Right hindlimb (tissue), 1 donor: ENCODE measurements at regions not wholly inside any gene's neighbourhood (a gene's known extent, or its start where the extent isn't known, plus 50 kb on each side); places are given as distances from the start of the nearest gene placed in this dataset.

Experiments
- DNase-seq: peaks from one replicate; pipeline ENCODE4 v3.0.0-alpha.2; 2018

GRCh38 chr18:37702841-37703240 lies 137.2 kb upstream of the CELF4 start:
- no peak for DNase-seq

- no peak for DNase-seq
Observed at GRCh38 chr18:37701967-37702366, 136.4 kb upstream of the CELF4 start.

- DNase-seq = no peak
Observed at GRCh38 chr18:37698508-37699040, 133.0 kb upstream of the CELF4 start.

- no peak for DNase-seq
Observed at GRCh38 chr18:37694516-37694915, 128.9 kb upstream of the CELF4 start.

- no peak for DNase-seq
Observed at GRCh38 chr18:37691162-37691561, 125.6 kb upstream of the CELF4 start.

- no peak for DNase-seq
Observed at GRCh38 chr18:37689841-37690240, 124.2 kb upstream of the CELF4 start.

- no peak for DNase-seq
Observed at GRCh38 chr18:37684590-37684989, 119.0 kb upstream of the CELF4 start.

GRCh38 chr18:37684183-37684582 lies 118.6 kb upstream of the CELF4 start:
- no peak for DNase-seq

- no peak for DNase-seq
Observed at GRCh38 chr18:37680911-37681310, 115.3 kb upstream of the CELF4 start.

- DNase-seq = no peak
Observed at GRCh38 chr18:37676276-37676675, 110.7 kb upstream of the CELF4 start.

GRCh38 chr18:37675699-37676098 lies 110.1 kb upstream of the CELF4 start:
- DNase-seq = no peak

- no peak for DNase-seq
Observed at GRCh38 chr18:37674570-37674969, 109.0 kb upstream of the CELF4 start.

- no peak for DNase-seq
Observed at GRCh38 chr18:37673671-37674070, 108.1 kb upstream of the CELF4 start.

- DNase-seq = no peak
Observed at GRCh38 chr18:37672932-37673595, 107.5 kb upstream of the CELF4 start.

- DNase-seq = no peak
Observed at GRCh38 chr18:37672001-37672400, 106.4 kb upstream of the CELF4 start.

- no peak for DNase-seq
Observed at GRCh38 chr18:37671530-37671929, 105.9 kb upstream of the CELF4 start.

GRCh38 chr18:37671119-37671518 lies 105.5 kb upstream of the CELF4 start:
- no peak for DNase-seq

GRCh38 chr18:37669991-37670534 lies 104.5 kb upstream of the CELF4 start:
- no peak for DNase-seq

GRCh38 chr18:37668971-37669747 lies 103.6 kb upstream of the CELF4 start:
- no peak for DNase-seq

GRCh38 chr18:37667836-37668235 lies 102.2 kb upstream of the CELF4 start:
- no peak for DNase-seq

GRCh38 chr18:37666991-37667390 lies 101.4 kb upstream of the CELF4 start:
- DNase-seq = no peak

GRCh38 chr18:37666451-37666850 lies 100.9 kb upstream of the CELF4 start:
- no peak for DNase-seq

- DNase-seq = no peak
Observed at GRCh38 chr18:37665346-37665745, 99.7 kb upstream of the CELF4 start.

- DNase-seq = no peak
Observed at GRCh38 chr18:37663446-37663845, 97.8 kb upstream of the CELF4 start.
